ENCODE measurements at regions not wholly inside any gene's neighbourhood (a gene's known extent, or its start where the extent isn't known, plus 50 kb on each side); places are given as distances from the start of the nearest gene placed in this dataset.

DNA sequence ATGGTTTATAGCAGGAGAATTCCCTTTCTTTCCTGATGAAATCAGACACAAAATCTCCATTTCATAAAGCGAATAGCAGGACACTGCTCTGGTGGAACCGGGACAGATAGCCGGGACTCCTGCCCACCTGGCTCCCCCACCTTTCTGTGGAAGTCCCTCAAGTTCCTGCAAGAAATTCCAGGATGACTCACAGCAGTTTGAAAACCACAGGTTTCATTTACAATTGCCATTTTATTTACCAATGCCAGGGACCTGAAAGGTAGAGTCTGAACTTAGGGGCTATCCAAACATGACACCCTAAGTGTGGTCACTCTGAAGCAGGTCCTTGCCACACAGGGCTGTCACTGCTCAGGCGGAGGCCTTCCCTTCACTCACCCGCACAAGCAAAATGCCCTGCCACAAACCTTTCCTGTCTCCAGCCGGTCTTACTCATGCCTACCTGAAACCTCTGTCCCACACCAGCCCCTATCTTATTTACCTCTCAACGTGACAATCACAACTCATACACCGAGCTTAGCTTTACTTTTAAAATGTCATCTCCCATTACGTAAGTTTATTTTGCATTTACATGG, 63.3 kb upstream of the TAF1L start:
- no peak overlapping the region for H3K4me3 ChIP-seq (ENCODE audit: control insufficient read depth, low read depth, low read length)
- TF ChIP-seq, protein P1, sequence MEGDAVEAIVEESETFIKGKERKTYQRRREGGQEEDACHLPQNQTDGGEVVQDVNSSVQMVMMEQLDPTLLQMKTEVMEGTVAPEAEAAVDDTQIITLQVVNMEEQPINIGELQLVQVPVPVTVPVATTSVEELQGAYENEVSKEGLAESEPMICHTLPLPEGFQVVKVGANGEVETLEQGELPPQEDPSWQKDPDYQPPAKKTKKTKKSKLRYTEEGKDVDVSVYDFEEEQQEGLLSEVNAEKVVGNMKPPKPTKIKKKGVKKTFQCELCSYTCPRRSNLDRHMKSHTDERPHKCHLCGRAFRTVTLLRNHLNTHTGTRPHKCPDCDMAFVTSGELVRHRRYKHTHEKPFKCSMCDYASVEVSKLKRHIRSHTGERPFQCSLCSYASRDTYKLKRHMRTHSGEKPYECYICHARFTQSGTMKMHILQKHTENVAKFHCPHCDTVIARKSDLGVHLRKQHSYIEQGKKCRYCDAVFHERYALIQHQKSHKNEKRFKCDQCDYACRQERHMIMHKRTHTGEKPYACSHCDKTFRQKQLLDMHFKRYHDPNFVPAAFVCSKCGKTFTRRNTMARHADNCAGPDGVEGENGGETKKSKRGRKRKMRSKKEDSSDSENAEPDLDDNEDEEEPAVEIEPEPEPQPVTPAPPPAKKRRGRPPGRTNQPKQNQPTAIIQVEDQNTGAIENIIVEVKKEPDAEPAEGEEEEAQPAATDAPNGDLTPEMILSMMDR (IDR thresholded peaks at IDR 0.05; ENCODE audit: control insufficient read depth, insufficient read depth, low read depth, low read length, missing control alignments): no peak
- DNase-seq (ENCODE audit: low read depth): no peak

DNA sequence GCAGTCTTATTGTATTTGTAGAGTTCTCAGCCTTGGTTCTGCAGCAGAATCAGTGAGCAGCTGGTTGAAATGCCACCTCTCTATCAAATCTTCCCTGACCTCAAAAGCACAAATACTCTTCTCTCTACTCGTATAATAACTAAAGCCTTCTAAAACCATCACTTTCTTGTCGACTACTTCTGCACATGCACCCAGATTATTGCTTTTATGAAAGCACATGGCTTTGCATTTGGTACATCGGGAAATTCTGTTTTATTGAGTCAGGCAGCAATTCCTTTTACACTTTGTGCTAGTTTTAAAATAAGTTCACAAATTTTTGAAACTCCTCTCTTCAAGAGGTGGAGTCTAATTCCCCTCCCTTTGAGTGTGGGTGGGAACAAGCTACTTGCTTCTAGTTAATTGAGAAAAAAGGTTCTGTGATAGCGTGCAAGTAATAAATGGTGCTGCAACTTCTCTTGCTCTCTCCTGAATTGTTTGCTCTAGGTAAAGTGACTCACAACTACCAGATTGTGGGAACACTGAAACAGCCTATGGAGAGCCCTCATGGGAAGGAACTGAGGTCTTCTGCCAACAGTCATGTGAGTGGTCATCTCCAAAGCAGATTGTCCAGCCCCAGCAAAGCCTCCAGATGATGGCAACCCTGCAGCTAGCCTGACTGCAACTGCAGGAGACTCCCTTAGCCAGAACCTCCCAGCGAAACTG, 66.0 kb upstream of the TAF1L start:
- TF ChIP-seq, protein P1 (IDR thresholded peaks at IDR 0.05; ENCODE audit: control insufficient read depth, insufficient read depth, low read depth, low read length, missing control alignments): no peak
- DNase-seq (ENCODE audit: low read depth): no peak
- no peak overlapping the region for H3K4me3 ChIP-seq (ENCODE audit: control insufficient read depth, low read depth, low read length)

- no peak overlapping the region for H3K4me3 ChIP-seq (ENCODE audit: control insufficient read depth, low read depth, low read length)
- DNase-seq (ENCODE audit: low read depth): no peak
- TF ChIP-seq, protein P1 (IDR thresholded peaks at IDR 0.05; ENCODE audit: control insufficient read depth, insufficient read depth, low read depth, low read length, missing control alignments): peak; percentile 24
These were observed 68.2 kb upstream of the TAF1L start for GRCh38 chr9:32703635-32704034.

DNA sequence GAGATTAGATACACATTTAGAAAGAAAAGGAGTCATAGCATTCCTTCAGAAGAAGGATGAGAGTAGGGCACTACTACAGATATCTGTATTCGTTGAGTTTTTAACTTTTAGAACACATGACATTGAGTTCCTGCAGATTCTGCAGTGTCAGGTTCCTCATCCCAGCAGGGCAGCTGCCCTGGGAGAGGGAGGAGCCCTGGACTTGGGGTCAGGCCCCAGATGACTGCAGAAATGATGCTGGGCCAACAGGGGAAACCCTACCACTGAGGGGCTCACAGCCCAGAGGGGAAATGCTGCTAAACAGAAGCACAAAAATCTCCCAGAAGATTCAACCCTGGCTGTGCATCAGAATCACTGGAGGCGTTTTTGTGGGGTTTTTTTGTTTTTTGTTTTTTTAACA, 68.9 kb upstream of the TAF1L start:
- H3K4me3 ChIP-seq (ENCODE audit: control insufficient read depth, low read depth, low read length): no peak overlapping the region
- TF ChIP-seq, protein P1 (IDR thresholded peaks at IDR 0.05; ENCODE audit: control insufficient read depth, insufficient read depth, low read depth, low read length, missing control alignments): no peak
- DNase-seq (ENCODE audit: low read depth): no peak

DNA sequence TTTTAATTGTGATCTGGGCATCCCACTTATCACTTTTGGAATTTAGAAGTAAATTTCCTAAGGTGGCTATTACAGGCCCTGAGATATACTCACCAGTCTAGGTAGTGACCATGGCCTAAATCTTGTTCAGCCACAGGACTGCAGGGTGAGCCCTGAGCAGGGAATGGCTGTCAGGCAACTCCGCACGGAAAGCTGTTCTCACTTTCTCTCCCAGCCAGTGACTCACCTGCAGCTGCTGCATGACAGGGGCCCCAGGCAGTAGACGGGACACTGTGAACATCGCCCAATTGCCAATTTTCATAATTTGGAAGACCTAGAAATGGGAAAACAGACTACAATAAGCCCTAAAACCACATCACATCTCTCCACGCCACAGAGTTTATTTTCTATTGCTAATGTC, 69.6 kb upstream of the TAF1L start:
- DNase-seq (ENCODE audit: low read depth): no peak
- TF ChIP-seq, protein P1 (IDR thresholded peaks at IDR 0.05; ENCODE audit: control insufficient read depth, insufficient read depth, low read depth, low read length, missing control alignments): no peak

GRCh38 chr9:32706004-32706724, 70.7 kb upstream of the TAF1L start:
- no peak for DNase-seq (ENCODE audit: low read depth)
- no peak overlapping the region for H3K4me3 ChIP-seq (ENCODE audit: control insufficient read depth, low read depth, low read length)
- TF ChIP-seq, protein P1 (IDR thresholded peaks at IDR 0.05; ENCODE audit: control insufficient read depth, insufficient read depth, low read depth, low read length, missing control alignments): no peak

More for the DNA sequence above, 69.6 kb upstream of the TAF1L start:
- no peak overlapping the region for H3K4me3 ChIP-seq (ENCODE audit: control insufficient read depth, low read depth, low read length)
